Ovary (tissue), 7 donors: ENCODE measurements at regions not wholly inside any gene's neighbourhood (a gene's known extent, or its start where the extent isn't known, plus 50 kb on each side); places are given as distances from the start of the nearest gene placed in this dataset.

Source experiments
- DNase-seq, 5 donors: peaks; one replicate each; pipeline ENCODE4 v3.0.0-alpha.2; 2019 to 2020
- H3K27ac ChIP-seq, 2 donors: fragments of 200-600 bp; one replicate each; pipeline versions ENCODE4 v1.5.1 to v1.8.0; 2019 to 2022
- H3K27me3 ChIP-seq: fragments of 200-600 bp; one replicate; pipeline ENCODE4 v1.8.0; 2022
- H3K36me3 ChIP-seq: fragments of 200-600 bp; sonication (generic); one replicate; pipeline ENCODE4 v1.5.1; 2019
- H3K4me1 ChIP-seq: one replicate; pipeline ENCODE4 v1.8.1; 2013; ENCODE audit warnings: mild to moderate bottlenecking, moderate library complexity; ENCODE audit not compliant: insufficient read depth
- H3K4me3 ChIP-seq: fragments of 200-600 bp; sonication (generic); one replicate; pipeline ENCODE4 v1.5.1; 2017
- H3K9me3 ChIP-seq, 2 donors: fragments of 200-600 bp in 1 of 2; sonication (generic) in 1 of 2; one replicate each; pipeline versions ENCODE4 v1.5.1 to v1.8.1; 2013 to 2019; ENCODE audit warnings: mild to moderate bottlenecking in 1 of 2, moderate library complexity in 1 of 2
- CTCF ChIP-seq, 3 donors: fragments of 450-650 bp in 2 of 3; fragments of 200-600 bp in 1 of 3; IDR thresholded peaks; one replicate each; pipeline versions ENCODE4 v1.5.1 to v1.8.0; 2016 to 2022; ENCODE audit warnings: antibody characterized with exemption in 3 of 3, mild to moderate bottlenecking in 1 of 3
- EP300 ChIP-seq: sonication (generic); formaldehyde crosslinking; IDR thresholded peaks from one replicate; pipeline ENCODE4 v1.6.1; 2017; ENCODE audit warnings: antibody characterized with exemption
- POLR2A ChIP-seq: fragments of 450-650 bp; IDR thresholded peaks from one replicate; pipeline ENCODE4 v1.6.1; 2017; ENCODE audit warnings: antibody characterized with exemption, mild to moderate bottlenecking, moderate library complexity
- WGBS, 3 donors: extraction: QIAGEN DNeasy Blood & Tissue Kit in 1 of 3; methylation state at CpG; one replicate each; pipeline versions ENCODE4 v1.1.5 to v1.1.7; 2013 to 2017; 5-methylcytosine and 5-hydroxymethylcytosine counted together
- intact Hi-C, 4 donors: fragments of 100-400 bp; cut with DNase I; formaldehyde crosslinking; loops; one replicate each; pipeline versions ENCODE4 v1.11.0 to v1.15.1; 2022 to 2023
- donor health status: DM: no; HTN: no; CAD: no; lungs with moderate emphysema.
- donor health status: DM: no; HTN: no; CAD: no.
- donor health status: Bipolar disorder and iron deficiency.
- donor health status: DM: no; HTN: no; CAD: no.
- donor health status: DM: yes; HTN: yes; CAD: no.

GRCh38 chr1:232452117-232452516, 177.8 kb downstream of the SIPA1L2 start:
- DNase-seq, result no peak
- 79 to 92% (median 80%) methylated on average over 3 of the region's 3 CpGs for WGBS, 3 donors
- TF ChIP-seq POLR2A, result no peak
- no peak for TF ChIP-seq CTCF (IDR thresholded peaks at IDR 0.05)
- no peak for TF ChIP-seq EP300
- Histone ChIP-seq H3K4me3 (no peak overlapping the region), H3K36me3 (no peaks in the 10 kb centered on the region), H3K9me3 (no peaks in the 10 kb centered on the region), H3K4me1 (peaks cover 2% of the 10 kb centered on the region), H3K27me3 (no peaks in the 10 kb centered on the region), H3K27ac (no peak overlapping the region)
- intact Hi-C loops, result no loop called here

DNA sequence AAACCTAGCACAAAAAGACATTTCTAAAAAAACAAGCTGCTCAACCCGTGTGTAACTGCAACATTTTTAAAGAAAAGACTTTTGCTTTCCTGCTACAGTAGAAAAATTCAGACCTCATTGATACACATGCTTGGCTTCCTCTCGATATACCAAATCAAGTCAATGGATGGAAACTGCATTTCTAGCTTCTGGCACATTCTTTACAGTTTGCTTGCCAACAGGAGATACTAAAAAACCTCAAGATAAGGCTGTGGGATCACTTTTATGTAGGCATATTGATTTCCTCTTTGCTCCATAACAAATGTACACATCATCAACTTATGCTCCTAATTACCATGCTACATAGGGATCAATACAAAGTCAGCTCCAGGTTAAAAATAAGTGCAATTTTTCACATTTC, 178.4 kb downstream of the SIPA1L2 start:
- Histone ChIP-seq H3K27ac (no peak overlapping the region), H3K4me1 (peaks cover 2% of the 10 kb centered on the region), H3K4me3 (no peak overlapping the region), H3K9me3 (no peaks in the 10 kb centered on the region), H3K36me3 (no peaks in the 10 kb centered on the region), H3K27me3 (no peaks in the 10 kb centered on the region)
- TF ChIP-seq CTCF (IDR thresholded peaks at IDR 0.05) (no peak), POLR2A (no peak), EP300 (no peak)
- intact Hi-C loops, result no loop called here
- DNase-seq, result no peak
- WGBS, 3 donors, result 65 to 71% (median 67%) methylated on average over 2 of the region's 2 CpGs

GRCh38 chr1:232450615-232451014, 179.3 kb downstream of the SIPA1L2 start:
- 88 to 94% (median 94%) methylated on average over 1 of the region's 1 CpG for WGBS, 3 donors
- Histone ChIP-seq H3K36me3 (no peaks in the 10 kb centered on the region), H3K4me3 (no peak overlapping the region), H3K27ac (no peak overlapping the region), H3K9me3 (no peaks in the 10 kb centered on the region), H3K4me1 (peaks cover 2% of the 10 kb centered on the region), H3K27me3 (no peaks in the 10 kb centered on the region)
- TF ChIP-seq POLR2A (no peak), EP300 (no peak), CTCF (IDR thresholded peaks at IDR 0.05) (no peak)
- intact Hi-C loops, result no loop called here
- no peak for DNase-seq

DNA sequence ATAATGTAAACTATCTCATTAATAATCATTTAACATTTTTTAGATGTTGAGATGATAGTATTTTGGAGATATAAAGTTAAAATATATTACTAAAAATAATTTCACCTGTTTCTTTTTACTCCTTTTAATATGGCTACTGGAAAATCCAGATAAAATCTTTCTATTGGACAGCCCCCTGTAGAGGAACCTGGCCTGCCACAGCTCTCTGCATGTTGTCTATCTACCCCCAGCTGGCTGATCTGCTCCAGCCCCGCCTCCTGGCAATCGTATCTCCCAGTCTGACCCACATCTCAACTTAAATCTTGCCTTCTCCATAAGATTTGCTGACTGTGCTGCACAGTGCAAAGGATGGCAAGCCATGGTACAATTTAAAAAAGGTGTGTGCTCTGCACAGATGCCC, 182.8 kb downstream of the SIPA1L2 start:
- Histone ChIP-seq H3K9me3 (no peaks in the 10 kb centered on the region), H3K4me1 (peaks cover under 1% of the 10 kb centered on the region), H3K36me3 (no peaks in the 10 kb centered on the region), H3K4me3 (no peak overlapping the region), H3K27ac (no peak overlapping the region), H3K27me3 (no peaks in the 10 kb centered on the region)
- intact Hi-C loops, result no loop called here
- TF ChIP-seq POLR2A, result no peak
- no peak for TF ChIP-seq EP300
- TF ChIP-seq CTCF (IDR thresholded peaks at IDR 0.05), result no peak
- 88 to 94% (median 89%) methylated on average over 2 of the region's 2 CpGs for WGBS, 3 donors
- DNase-seq, result no peak
